GM13977 (cell line): ENCODE measurements at regions not wholly inside any gene's neighbourhood (a gene's known extent, or its start where the extent isn't known, plus 50 kb on each side); places are given as distances from the start of the nearest gene placed in this dataset.

ENCODE experiments used
- DNase-seq: peaks from one replicate; pipeline ENCODE4 v3.0.0; 2012; ENCODE audit warnings: low spot score
- CTCF ChIP-seq: IDR thresholded peaks from 2 replicates; pipeline ENCODE4 v1.5.1; 2012; ENCODE audit warnings: mild to moderate bottlenecking, control low read depth; ENCODE audit not compliant: insufficient read depth; ENCODE audit errors: extremely low read depth, missing control alignments
- in situ Hi-C: fragments of 300-500 bp; cut with MboI; formaldehyde crosslinking; loops from one replicate; pipeline ENCODE4 v1.12.0; 2022; ENCODE audit warnings: low sequenced_read_pairs, low pct_unique_long_range_greater_than_20kb, mixed read lengths, inconsistent platforms; ENCODE audit not compliant: unreplicated experiment

GRCh38 chr21:43277481-43278351 is 108.9 kb downstream of the CRYAA start:
- no peak for DNase-seq
- in situ Hi-C loops: no loop called here

GRCh38 chr21:43276811-43277210 is 108.0 kb downstream of the CRYAA start:
- no peak for TF ChIP-seq CTCF
- no peak for DNase-seq
- in situ Hi-C loops: no loop called here

More at GRCh38 chr21:43277481-43278351, 108.9 kb downstream of the CRYAA start:
- no peak for TF ChIP-seq CTCF

- DNase-seq: no peak
- TF ChIP-seq CTCF: no peak
- in situ Hi-C loops: no loop called here
These were observed 106.8 kb downstream of the CRYAA start for GRCh38 chr21:43275421-43276211.

- DNase-seq: no peak
- in situ Hi-C loops: no loop called here
- no peak for TF ChIP-seq CTCF
These were observed 106.1 kb downstream of the CRYAA start for GRCh38 chr21:43274946-43275310.

GRCh38 chr21:43274022-43274945 is 105.5 kb downstream of the CRYAA start:
- in situ Hi-C loops: no loop called here
- no peak for TF ChIP-seq CTCF
- DNase-seq: no peak

- DNase-seq: peak; percentile 54
- in situ Hi-C loops: no loop called here
- no peak for TF ChIP-seq CTCF
These were observed 104.9 kb downstream of the CRYAA start for GRCh38 chr21:43273708-43274021.
